ENCODE measurements at regions not wholly inside any gene's neighbourhood (a gene's known extent, or its start where the extent isn't known, plus 50 kb on each side); places are given as distances from the start of the nearest gene placed in this dataset.

DNA sequence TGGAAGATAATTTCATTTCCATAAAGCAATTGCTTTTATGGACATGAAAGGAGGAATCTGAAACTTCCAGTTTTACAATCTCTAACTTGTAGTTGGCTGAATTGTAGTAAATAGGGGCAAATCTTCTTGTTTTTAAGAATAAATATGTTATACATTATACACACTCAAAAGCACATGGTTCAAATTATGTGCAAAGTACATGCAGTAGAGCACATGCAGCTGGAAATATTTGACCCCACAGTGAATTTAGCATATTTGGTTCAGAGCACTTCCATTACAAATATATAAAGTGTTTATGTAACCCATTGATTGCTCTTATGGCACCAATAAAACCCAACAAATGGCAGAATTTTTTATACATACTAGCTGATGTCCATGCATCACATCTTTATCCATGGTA lies 180.5 kb downstream of the IRS2 start:
- FAIRE-seq = no peak

DNA sequence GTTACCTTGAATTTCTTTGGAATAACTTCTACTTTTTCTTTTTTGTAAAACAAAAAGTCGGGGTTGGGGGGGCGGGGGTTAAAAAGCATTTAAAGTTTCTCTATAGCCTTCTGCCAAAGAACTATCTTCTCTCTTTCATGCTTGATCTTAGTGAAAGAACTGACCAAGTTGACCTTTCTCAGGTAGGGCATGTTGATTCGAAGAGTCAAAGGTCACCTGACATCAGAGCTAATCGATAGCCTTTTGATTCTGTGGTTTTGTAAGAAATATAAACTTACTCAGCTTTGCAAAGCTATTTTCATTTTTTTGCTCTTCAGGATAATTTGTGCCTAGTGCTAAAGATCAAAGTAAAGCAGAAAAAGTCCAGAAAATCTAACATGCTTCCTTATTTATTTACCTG lies 181.5 kb downstream of the IRS2 start:
- FAIRE-seq = no peak
- DNase-seq (ENCODE audit: insufficient read length, low spot score) = no peak

More for the DNA sequence above, 180.5 kb downstream of the IRS2 start:
- no peak for DNase-seq (ENCODE audit: insufficient read length, low spot score)

GRCh38 chr13:109602356-109602755 lies 184.0 kb downstream of the IRS2 start:
- FAIRE-seq (no peak), DNase-seq (ENCODE audit: insufficient read length, low spot score) (no peak)

- DNase-seq (ENCODE audit: insufficient read length, low spot score) = no peak
- no peak for FAIRE-seq
Measured at GRCh38 chr13:109599901-109600657, 186.3 kb downstream of the IRS2 start.

DNA sequence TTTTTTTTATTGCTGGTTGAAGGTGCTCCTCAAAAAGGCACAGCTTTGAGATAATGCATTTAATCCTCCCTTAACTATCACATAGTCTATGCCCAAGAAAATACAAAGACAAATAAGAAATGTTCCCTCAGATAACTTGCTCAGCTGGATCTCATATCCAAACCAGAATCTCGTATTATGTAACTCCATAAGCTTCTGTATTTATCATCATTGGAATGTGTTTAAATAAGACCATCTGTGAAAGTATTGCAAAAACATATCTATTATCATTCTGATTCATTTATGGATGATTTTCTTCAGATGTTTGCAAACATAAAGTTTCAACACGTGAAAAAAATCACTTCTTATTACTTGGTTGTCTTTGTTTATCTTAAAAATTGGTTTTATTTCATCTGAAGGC lies 190.9 kb downstream of the IRS2 start:
- no peak for DNase-seq (ENCODE audit: insufficient read length, low spot score)

GRCh38 chr13:109593230-109593629 lies 193.2 kb downstream of the IRS2 start:
- DNase-seq (ENCODE audit: insufficient read length, low spot score) (no peak), FAIRE-seq (no peak)

More for the DNA sequence above, 190.9 kb downstream of the IRS2 start:
- FAIRE-seq = no peak

GRCh38 chr13:109592770-109593169 lies 193.6 kb downstream of the IRS2 start:
- FAIRE-seq = no peak
- no peak for DNase-seq (ENCODE audit: insufficient read length, low spot score)

- FAIRE-seq (no peak), DNase-seq (ENCODE audit: insufficient read length, low spot score) (no peak)
Measured at GRCh38 chr13:109587689-109588088, 198.7 kb downstream of the IRS2 start.

DNA sequence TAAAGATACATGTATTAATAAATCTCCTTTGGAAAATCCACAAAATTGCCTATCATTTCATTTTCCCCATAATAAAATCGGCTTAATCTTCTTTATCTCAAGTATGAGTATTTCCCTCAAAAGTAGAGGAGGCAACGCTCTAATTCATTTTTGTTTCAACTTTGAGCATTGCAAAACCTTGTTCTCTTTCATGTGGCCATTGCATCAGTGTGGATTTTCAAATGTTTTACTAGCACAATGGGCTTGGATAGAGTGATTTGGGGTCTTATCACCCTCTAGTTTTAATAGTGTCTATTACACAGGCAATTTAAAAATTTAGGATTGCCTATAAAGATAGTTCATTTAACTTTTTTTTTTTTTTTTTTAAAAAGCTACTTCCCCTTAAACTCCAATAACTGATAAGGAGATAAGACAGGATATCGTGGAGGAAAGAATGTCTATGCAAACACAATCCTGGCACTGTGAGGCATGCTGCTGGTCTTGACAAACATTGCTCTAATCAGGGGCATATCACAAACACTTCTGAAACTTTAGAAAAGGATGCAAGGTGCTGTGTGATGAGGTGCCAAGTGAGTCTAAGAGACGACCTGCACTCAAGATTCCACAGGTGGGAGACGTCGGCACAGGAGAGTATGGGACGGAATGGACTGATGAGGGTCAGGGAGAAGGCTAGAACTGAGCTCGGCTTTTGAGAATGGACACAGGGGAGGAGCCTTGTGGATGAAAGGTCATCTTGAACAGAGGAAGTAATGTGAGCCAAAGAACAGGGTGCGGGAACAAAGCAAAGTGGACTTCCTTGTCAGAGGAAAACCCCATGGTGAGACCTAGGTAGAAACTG lies 199.7 kb downstream of the IRS2 start:
- FAIRE-seq = no peak

DNA sequence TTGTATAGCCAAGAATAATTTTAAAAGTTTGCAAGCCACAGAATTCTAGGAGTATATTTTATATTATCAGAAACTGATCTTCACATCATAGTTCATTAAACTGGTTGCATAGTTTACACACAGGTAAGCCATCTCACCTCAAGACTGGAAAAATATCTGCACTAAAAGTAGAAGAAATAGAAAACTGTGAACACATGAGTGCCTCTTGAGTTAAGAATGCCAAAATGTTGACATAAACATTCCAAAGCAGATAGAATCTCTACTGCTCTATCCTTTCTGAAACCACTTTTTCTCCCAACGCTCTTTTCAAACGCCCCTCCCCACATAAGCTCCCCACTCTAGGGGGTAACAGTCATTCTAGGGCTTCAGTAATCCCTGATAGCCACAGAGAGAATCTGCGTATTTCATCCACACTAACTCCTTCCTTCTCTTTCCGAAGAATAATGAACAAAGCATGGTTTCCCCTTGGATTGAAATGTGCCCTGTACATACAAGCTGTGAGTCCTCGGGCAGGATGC lies 201.5 kb downstream of the IRS2 start:
- DNase-seq (ENCODE audit: insufficient read length, low spot score) = no peak
- FAIRE-seq = no peak

More for the DNA sequence above, 199.7 kb downstream of the IRS2 start:
- no peak for DNase-seq (ENCODE audit: insufficient read length, low spot score)

GRCh38 chr13:109577191-109577700 lies 209.1 kb downstream of the IRS2 start:
- DNase-seq (ENCODE audit: insufficient read length, low spot score) (no peak), FAIRE-seq (no peak)

DNA sequence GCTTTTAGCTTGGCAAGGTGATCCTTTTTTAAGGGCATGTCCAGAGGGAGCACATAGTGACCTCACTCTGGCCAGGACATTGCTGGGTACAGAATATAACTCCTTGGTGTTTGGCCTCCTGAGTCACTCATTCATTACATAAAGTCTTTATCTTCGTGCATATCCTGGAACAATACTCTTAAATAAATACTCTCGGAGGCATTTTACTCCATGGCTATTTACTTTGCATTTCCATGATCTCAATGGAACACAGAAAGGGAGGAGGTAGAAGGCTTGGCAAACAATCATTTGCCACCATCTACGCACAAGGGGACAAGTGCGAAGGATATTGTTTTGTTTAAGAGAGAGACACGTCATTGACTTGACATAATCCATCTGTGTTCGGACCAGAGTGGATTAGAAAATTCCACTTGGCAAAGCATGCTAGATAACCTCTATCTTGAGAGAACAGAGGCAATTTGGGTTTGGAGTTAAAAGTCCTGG lies 210.0 kb downstream of the IRS2 start:
- FAIRE-seq (no peak), DNase-seq (ENCODE audit: insufficient read length, low spot score) (no peak)

- DNase-seq (ENCODE audit: insufficient read length, low spot score) (no peak), FAIRE-seq (no peak)
Measured at GRCh38 chr13:109575821-109576220, 210.6 kb downstream of the IRS2 start.

DNA sequence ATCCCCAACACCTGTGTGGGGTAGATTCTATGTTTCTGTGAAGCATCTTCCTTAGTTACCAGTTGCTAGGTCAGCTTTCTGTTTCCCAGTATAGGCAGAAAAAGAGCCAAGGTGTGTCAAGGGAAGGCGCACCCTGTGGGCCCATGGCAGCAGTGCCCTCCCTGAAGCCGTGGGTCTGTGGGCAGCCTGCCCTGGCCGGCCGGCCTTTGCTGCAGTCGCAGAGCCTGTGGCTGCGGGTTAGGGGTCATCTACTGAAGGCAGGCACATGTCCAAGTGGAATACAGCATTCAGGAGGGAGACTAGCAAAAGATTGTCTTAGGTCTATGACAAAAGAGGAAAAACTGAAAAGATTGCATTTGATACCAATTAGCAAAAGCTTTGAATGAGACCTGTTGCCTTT lies 214.0 kb downstream of the IRS2 start:
- FAIRE-seq (no peak), DNase-seq (ENCODE audit: insufficient read length, low spot score) (no peak)

GRCh38 chr13:109569958-109570711 lies 216.2 kb downstream of the IRS2 start:
- FAIRE-seq = no peak
- no peak for DNase-seq (ENCODE audit: insufficient read length, low spot score)

DNA sequence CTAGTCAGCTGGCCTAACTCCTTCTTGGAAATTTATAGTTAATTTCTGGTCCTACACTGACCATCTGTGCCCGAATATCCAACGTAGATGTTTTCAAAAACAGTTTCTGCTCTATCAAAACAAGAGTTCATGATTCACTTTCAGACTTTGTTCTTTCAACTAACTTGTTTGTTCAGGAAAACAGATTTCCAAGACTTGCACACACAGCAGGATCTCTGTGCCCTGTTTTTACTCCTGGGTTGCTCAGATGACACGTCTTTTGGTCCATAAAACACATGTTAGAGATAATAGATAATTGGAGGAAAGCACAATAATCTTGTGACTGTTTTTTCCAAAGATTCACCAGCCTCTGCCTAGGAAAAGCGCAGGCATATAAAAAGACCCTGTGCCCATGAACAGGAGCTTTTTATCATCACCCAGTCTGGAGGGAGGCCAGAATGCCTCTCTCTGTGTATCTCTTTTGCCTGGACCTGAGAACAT lies 218.0 kb downstream of the IRS2 start:
- DNase-seq (ENCODE audit: insufficient read length, low spot score) = no peak
- no peak for FAIRE-seq

DNA sequence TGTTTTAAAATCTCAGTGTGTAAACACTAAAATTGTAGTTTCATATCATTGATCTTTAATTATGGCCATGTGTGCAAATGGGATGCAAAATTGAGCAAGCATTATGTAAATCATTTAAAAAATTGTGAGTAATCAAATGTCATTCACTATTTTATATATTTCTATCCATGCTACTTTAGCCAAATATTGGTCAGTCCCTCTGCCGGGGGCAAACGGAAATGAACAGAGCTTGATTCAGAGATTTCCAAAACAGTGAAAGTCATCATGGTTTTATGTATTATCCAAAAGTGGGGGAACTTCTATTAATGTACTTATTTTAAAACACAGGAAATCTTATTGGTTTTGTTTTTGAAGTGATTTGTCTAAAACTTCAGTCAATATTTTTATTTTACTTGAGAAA lies 219.1 kb downstream of the IRS2 start:
- DNase-seq (ENCODE audit: insufficient read length, low spot score) (no peak), FAIRE-seq (no peak)

GRCh38 chr13:109565877-109566276 lies 220.5 kb downstream of the IRS2 start:
- FAIRE-seq (no peak), DNase-seq (ENCODE audit: insufficient read length, low spot score) (no peak)

GRCh38 chr13:109548374-109548773 lies 238.0 kb downstream of the IRS2 start:
- DNase-seq (ENCODE audit: insufficient read length, low spot score) = no peak

DNA sequence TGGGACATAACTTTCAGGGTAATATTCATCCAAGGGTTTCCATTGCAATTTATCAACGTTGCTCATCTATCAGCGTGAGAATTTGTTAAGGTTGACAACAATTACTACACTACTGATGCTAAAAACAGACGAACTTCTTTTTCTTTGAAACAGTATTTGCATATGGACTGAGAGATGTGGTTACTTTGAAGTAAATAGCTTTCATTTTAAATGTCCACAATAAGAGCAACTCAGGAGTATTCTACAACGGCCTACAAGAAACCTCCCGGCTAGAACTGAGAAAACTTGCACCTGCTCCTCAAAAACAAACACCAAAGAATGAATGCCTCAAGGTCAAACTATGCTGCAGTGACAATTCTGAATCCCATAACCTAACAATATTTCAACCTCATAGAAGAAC lies 238.4 kb downstream of the IRS2 start:
- no peak for DNase-seq (ENCODE audit: insufficient read length, low spot score)
- no peak for FAIRE-seq

More at GRCh38 chr13:109548374-109548773, 238.0 kb downstream of the IRS2 start:
- no peak for FAIRE-seq
